BE2C (cell line): ENCODE measurements at regions not wholly inside any gene's neighbourhood (a gene's known extent, or its start where the extent isn't known, plus 50 kb on each side); places are given as distances from the start of the nearest gene placed in this dataset.

Experiments used
- DNase-seq: peaks from one replicate; pipeline ENCODE4 v3.0.0-alpha.2; 2020
- H3K27me3 ChIP-seq: fragments of 250-450 bp; sonication (Bioruptor Pico); 2 replicates; pipeline ENCODE4 v1.5.1; 2020; ENCODE audit warnings: mild to moderate bottlenecking
- H3K36me3 ChIP-seq: fragments of 250-450 bp; sonication (Bioruptor Pico); 2 replicates; pipeline ENCODE4 v1.5.1; 2020; ENCODE audit warnings: mild to moderate bottlenecking
- H3K4me1 ChIP-seq: fragments of 250-450 bp; sonication (Bioruptor Pico); 2 replicates; pipeline ENCODE4 v1.5.1; 2020
- H3K4me3 ChIP-seq: 2 replicates; pipeline ENCODE4 v1.5.1; 2011; ENCODE audit warnings: low read depth, low read length
- H3K9me3 ChIP-seq: fragments of 250-450 bp; sonication (Bioruptor Pico); 2 replicates; pipeline ENCODE4 v1.5.1; 2020
- CTCF ChIP-seq: IDR thresholded peaks from 2 replicates; pipeline ENCODE4 v1.5.1; 2012; ENCODE audit warnings: mild to moderate bottlenecking, low read depth, low read length

- Histone ChIP-seq H3K27me3 (no peaks in the 10 kb centered on the region), H3K4me3 (no peak overlapping the region), H3K4me1 (no peaks in the 10 kb centered on the region), H3K36me3 (no peaks in the 10 kb centered on the region), H3K9me3 (no peaks in the 10 kb centered on the region; the same call in 1 of the 2 replicates)
- no peak for TF ChIP-seq CTCF
- no peak for DNase-seq
Measured at GRCh38 chr16:72437891-72438290, 265.9 kb upstream of the PMFBP1 start.

GRCh38 chr16:72434159-72434558 lies 262.2 kb upstream of the PMFBP1 start:
- Histone ChIP-seq H3K9me3 (no peaks in the 10 kb centered on the region; the same call in 1 of the 2 replicates), H3K36me3 (no peaks in the 10 kb centered on the region), H3K4me1 (no peaks in the 10 kb centered on the region), H3K27me3 (no peaks in the 10 kb centered on the region), H3K4me3 (no peak overlapping the region)
- no peak for DNase-seq
- no peak for TF ChIP-seq CTCF

GRCh38 chr16:72430121-72430520 lies 258.2 kb upstream of the PMFBP1 start:
- Histone ChIP-seq H3K36me3 (no peaks in the 10 kb centered on the region), H3K9me3 (no peaks in the 10 kb centered on the region; the same call in 1 of the 2 replicates), H3K27me3 (no peaks in the 10 kb centered on the region), H3K4me3 (no peak overlapping the region), H3K4me1 (no peaks in the 10 kb centered on the region)
- DNase-seq = no peak
- TF ChIP-seq CTCF = no peak

GRCh38 chr16:72429671-72430081 lies 257.7 kb upstream of the PMFBP1 start:
- H3K9me3 ChIP-seq = no peaks in the 10 kb centered on the region
- TF ChIP-seq CTCF = no peak
- H3K4me3 ChIP-seq = no peak overlapping the region
- DNase-seq = no peak
- no peaks in the 10 kb centered on the region for H3K36me3 ChIP-seq
- no peaks in the 10 kb centered on the region for H3K27me3 ChIP-seq
- H3K4me1 ChIP-seq = no peaks in the 10 kb centered on the region

GRCh38 chr16:72428681-72429376 lies 256.9 kb upstream of the PMFBP1 start:
- Histone ChIP-seq H3K4me1 (no peaks in the 10 kb centered on the region), H3K4me3 (no peak overlapping the region), H3K27me3 (no peaks in the 10 kb centered on the region), H3K36me3 (no peaks in the 10 kb centered on the region), H3K9me3 (no peaks in the 10 kb centered on the region)
- TF ChIP-seq CTCF = no peak
- no peak for DNase-seq

- Histone ChIP-seq H3K9me3 (no peaks in the 10 kb centered on the region), H3K27me3 (no peaks in the 10 kb centered on the region), H3K36me3 (no peaks in the 10 kb centered on the region), H3K4me1 (no peaks in the 10 kb centered on the region), H3K4me3 (no peak overlapping the region)
- no peak for DNase-seq
- no peak for TF ChIP-seq CTCF
Measured at GRCh38 chr16:72427783-72428331, 255.9 kb upstream of the PMFBP1 start.
